ENCODE measurements at regions not wholly inside any gene's neighbourhood (a gene's known extent, or its start where the extent isn't known, plus 50 kb on each side); places are given as distances from the start of the nearest gene placed in this dataset.

DNA sequence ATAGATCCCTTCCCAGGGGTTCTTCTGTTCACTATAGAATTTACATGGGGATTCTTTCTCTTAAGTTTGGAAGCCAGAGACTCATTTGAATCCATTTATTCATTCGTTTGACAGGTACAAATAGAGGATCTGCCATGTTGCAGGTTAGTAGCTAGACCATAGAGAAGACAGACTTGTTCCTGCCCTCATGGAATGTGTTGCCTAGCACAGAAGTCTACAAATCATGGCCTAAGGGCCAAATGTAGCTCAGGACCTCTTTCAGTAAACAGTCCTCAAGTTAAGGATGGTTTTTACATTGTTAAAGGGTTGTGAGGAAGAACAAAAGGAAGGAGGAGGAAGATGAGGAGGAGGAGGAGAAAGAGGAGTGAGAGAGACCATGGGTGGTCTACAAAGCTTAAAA is 114.7 kb upstream of the SLC44A1 start:
- no peak for DNase-seq (ENCODE audit: extremely low spot score)
- CTCF ChIA-PET = no interaction called here
- TF ChIP-seq, protein P1, sequence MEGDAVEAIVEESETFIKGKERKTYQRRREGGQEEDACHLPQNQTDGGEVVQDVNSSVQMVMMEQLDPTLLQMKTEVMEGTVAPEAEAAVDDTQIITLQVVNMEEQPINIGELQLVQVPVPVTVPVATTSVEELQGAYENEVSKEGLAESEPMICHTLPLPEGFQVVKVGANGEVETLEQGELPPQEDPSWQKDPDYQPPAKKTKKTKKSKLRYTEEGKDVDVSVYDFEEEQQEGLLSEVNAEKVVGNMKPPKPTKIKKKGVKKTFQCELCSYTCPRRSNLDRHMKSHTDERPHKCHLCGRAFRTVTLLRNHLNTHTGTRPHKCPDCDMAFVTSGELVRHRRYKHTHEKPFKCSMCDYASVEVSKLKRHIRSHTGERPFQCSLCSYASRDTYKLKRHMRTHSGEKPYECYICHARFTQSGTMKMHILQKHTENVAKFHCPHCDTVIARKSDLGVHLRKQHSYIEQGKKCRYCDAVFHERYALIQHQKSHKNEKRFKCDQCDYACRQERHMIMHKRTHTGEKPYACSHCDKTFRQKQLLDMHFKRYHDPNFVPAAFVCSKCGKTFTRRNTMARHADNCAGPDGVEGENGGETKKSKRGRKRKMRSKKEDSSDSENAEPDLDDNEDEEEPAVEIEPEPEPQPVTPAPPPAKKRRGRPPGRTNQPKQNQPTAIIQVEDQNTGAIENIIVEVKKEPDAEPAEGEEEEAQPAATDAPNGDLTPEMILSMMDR (IDR thresholded peaks at IDR 0.05; ENCODE audit: control extremely low read depth, extremely low read depth, low read depth, missing control alignments) = no peak
- POLR2A ChIA-PET = no interaction called here

DNA sequence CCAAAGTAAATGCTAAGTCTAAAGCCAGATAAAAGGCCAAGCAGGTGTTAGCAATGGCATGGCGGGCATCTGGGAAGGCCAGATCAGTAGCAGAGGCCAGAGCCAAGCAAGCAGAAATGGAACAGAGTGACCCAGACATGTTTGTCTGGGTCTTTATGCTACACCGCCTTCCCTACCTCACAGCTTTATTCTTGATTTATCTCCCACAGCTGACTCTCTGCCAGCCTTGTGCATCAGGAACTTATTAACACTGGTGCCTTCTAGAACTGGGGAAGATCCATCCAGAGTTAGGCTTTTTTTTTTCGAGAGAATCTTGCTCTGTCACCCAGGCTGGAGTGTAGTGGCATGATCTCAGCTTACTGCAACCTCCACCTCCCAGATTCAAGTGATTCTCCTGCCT is 112.5 kb upstream of the SLC44A1 start:
- ChIA-PET POLR2A (no interaction called here), CTCF (interaction anchor here (1.7 kb wide), 1 partner anchor 9 kb away, joined by 7 read pairs; no protein-coding TSS in a partner anchor)
- DNase-seq (ENCODE audit: extremely low spot score) = no peak
- TF ChIP-seq, protein P1 (IDR thresholded peaks at IDR 0.05; ENCODE audit: control extremely low read depth, extremely low read depth, low read depth, missing control alignments) = no peak

DNA sequence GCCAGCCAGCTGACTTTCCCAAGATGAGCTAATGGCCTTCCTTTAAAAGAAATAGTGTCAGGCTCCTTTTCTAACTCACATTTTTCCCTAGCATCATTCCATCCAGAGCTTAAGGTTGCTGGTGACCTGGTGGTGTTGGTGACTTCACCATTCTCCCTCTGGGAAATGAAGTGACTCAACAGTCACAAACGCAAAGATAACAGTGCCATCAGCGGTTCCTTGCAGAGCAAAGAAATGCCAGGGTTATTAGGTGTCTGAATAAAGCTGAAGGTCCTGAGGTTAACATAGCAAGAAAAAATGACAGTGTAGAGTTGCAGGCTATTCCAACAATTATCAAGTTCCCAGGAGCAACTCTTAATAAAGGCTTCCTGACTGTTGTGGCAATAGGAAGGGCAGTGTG is 111.8 kb upstream of the SLC44A1 start:
- no peak for DNase-seq (ENCODE audit: extremely low spot score)
- ChIA-PET POLR2A (no interaction called here), CTCF (interaction anchor here (1.7 to 1.8 kb wide), 2 partner anchors 10 to 16 kb away, joined by 6 to 7 read pairs; no protein-coding TSS in a partner anchor)
- TF ChIP-seq, protein P1 (IDR thresholded peaks at IDR 0.05; ENCODE audit: control extremely low read depth, extremely low read depth, low read depth, missing control alignments) = no peak

DNA sequence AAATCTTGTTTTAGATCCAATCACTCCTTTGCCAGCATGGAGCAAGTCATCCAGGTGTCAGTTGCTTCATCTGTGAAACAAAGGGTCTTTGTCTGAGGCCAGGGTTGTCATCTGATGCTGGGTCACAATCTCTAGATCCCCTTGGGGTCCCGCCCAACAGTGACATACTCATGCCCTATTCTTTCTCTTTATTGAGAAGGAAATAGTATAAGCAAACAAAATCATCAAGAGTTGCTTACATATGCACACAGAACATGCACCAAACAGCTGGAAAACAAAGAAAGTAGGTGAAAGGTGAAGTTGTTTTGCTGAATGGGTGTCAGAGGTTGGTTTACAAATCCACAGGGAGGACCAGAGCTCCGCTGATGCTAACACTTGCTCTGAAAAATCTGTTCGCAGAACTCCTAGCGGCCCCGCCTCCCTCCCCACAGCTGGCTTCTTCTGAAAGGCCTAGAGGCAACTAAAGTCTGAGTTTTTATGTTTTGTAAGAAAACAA is 106.1 kb upstream of the SLC44A1 start:
- POLR2A ChIA-PET = no interaction called here
- CTCF ChIA-PET = interaction anchor here (0.9 to 1.3 kb wide), 2 partner anchors 10 to 16 kb away, joined by 3 read pairs; no protein-coding TSS in a partner anchor
- TF ChIP-seq, protein P1 (IDR thresholded peaks at IDR 0.05; ENCODE audit: control extremely low read depth, extremely low read depth, low read depth, missing control alignments) = no peak
- DNase-seq (ENCODE audit: extremely low spot score) = no peak

DNA sequence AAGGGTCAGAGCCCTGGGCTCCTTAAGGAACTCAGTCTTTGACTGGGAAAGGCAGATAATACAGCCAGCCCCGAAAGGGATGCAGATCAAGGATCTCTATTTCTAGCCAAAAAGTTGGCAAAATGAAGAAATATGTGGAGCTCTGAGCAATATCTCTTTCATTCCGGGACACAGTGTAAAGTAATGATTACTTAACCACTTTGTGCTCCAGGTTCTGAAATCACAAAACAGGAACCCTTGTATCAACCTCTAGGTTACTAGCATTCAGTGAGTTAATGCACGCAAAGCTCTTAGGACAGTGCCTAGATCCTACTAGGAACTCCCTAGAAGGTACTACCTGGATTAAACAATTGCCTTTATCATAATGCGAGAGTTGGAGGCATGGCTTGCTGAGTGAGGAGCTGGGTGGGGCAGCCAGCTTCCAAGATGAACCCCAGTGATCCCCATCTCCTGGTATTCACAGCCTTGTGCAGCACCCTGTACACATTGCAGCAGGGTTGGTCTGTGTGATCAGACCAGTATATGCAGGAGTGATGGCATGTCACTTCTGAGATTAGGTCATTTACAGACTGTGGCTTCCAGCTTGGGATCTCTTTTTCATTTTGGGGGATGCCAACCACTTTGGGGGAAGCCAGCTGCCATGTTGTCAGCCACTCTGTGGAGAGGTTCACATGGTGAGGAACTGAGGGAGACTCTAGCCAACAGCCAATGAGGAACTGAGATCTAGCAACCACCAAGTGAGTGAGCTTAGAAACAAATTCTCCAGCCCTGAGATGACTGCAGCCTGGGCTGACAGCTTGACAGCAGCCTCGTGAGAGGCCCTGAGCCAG is 103.1 kb upstream of the SLC44A1 start:
- TF ChIP-seq, protein P1 (IDR thresholded peaks at IDR 0.05; ENCODE audit: control extremely low read depth, extremely low read depth, low read depth, missing control alignments) = no peak
- ChIA-PET POLR2A (no interaction called here), CTCF (interaction anchor here (1.2 to 1.8 kb wide), 2 partner anchors 16 to 278 kb away, joined by 3 to 5 read pairs; no protein-coding TSS in a partner anchor)
- peak; percentile 38 for DNase-seq (ENCODE audit: extremely low spot score)

DNA sequence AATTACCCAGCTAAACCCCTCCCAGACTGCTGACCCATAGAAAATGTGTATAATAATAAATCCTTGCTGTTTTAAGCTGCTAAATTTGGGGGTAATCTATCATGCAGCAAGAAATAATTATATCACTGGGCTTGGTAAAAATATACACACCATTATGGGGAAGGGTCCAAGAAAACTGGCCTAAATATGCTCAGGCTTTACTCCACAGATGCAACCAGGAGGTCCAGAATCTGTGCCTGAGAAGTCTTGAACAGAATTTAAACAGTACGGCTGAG is 102.5 kb upstream of the SLC44A1 start:
- POLR2A ChIA-PET = no interaction called here
- CTCF ChIA-PET = interaction anchor here (1.2 kb wide), 1 partner anchor 16 kb away, joined by 3 read pairs; no protein-coding TSS in a partner anchor
- TF ChIP-seq, protein P1 (IDR thresholded peaks at IDR 0.05; ENCODE audit: control extremely low read depth, extremely low read depth, low read depth, missing control alignments) = no peak
- no peak for DNase-seq (ENCODE audit: extremely low spot score)

All from GM10248 (cell line).